Breast epithelium (tissue), 4 donors: ENCODE measurements at regions not wholly inside any gene's neighbourhood (a gene's known extent, or its start where the extent isn't known, plus 50 kb on each side); places are given as distances from the start of the nearest gene placed in this dataset.

ENCODE experiments used
- DNase-seq, 2 donors: peaks; one replicate each; pipeline ENCODE4 v3.0.0-alpha.2; 2019; ENCODE audit warnings: low spot score in 2 of 2
- H3K27ac ChIP-seq, 2 donors: fragments of 200-600 bp; sonication (generic) in 1 of 2; one replicate each; pipeline ENCODE4 v1.5.1; 2016 to 2019; ENCODE audit warnings: mild to moderate bottlenecking in 1 of 2
- H3K27me3 ChIP-seq, 2 donors: fragments of 200-600 bp; sonication (generic) in 1 of 2; one replicate each; pipeline versions ENCODE4 v1.5.1 to v1.6.0; 2017 to 2019; ENCODE audit warnings: control low read depth in 1 of 2, mild to moderate bottlenecking in 1 of 2
- H3K36me3 ChIP-seq: fragments of 200-600 bp; one replicate; pipeline ENCODE4 v1.5.1; 2019
- H3K4me1 ChIP-seq, 2 donors: fragments of 200-600 bp; sonication (generic); one replicate each; pipeline ENCODE4 v1.5.1; 2016 to 2019; ENCODE audit warnings: control low read depth in 1 of 2
- H3K4me3 ChIP-seq, 3 donors: fragments of 200-600 bp; sonication (generic); 1 replicate in 2 of 3; 2 replicates in 1 of 3; pipeline ENCODE4 v1.5.1; 2016 to 2019; ENCODE audit warnings: mild to moderate bottlenecking in 3 of 3, moderate library complexity in 2 of 3
- H3K9me3 ChIP-seq, 2 donors: fragments of 200-600 bp; sonication (generic) in 1 of 2; one replicate each; pipeline ENCODE4 v1.5.1; 2016 to 2019; ENCODE audit warnings: control low read depth in 1 of 2
- CTCF ChIP-seq, 3 donors: fragments of 450-650 bp; IDR thresholded peaks; one replicate each; pipeline ENCODE4 v1.5.1; 2016 to 2017; ENCODE audit warnings: antibody characterized with exemption in 3 of 3, mild to moderate bottlenecking in 3 of 3, moderate library complexity in 3 of 3
- POLR2A ChIP-seq: fragments of 450-650 bp; IDR thresholded peaks from one replicate; pipeline ENCODE4 v1.6.1; 2016; ENCODE audit warnings: antibody characterized with exemption, mild to moderate bottlenecking, moderate library complexity
- POLR2AphosphoS5 ChIP-seq, 3 donors: sonication (generic); formaldehyde crosslinking; IDR thresholded peaks; one replicate each; pipeline ENCODE4 v1.6.1; 2017; ENCODE audit warnings: antibody characterized with exemption in 3 of 3
- intact Hi-C: fragments of 100-400 bp; cut with DNase I; formaldehyde crosslinking; loops from one replicate; pipeline ENCODE4 v1.15.1; 2023; ENCODE audit warnings: low total_unique reads

DNA sequence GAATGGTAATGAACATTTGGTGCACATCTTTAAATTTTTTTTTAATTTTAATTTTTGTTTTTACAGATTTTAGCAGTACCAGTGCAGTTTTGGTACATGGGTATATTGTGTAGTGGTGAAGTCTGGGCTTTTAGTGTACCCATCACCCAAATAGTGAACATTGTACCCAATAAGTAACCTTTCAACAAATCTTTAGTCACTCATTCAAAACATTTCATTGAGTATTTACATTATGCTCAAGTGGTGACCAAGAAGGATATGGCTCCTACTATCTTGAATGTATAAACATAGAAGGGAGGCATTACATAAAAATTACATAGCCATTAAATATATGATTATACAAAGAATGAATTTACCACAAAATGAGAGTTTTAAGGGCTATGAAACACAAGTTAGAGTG lies 223.3 kb downstream of the SPRY1 start:
- Histone ChIP-seq H3K4me1 (no peaks in the 10 kb centered on the region), H3K27ac (no peak overlapping the region), H3K27me3 (no peaks in the 10 kb centered on the region), H3K9me3 (no peaks in the 10 kb centered on the region), H3K36me3 (no peaks in the 10 kb centered on the region), H3K4me3 (no peak overlapping the region)
- DNase-seq: no peak
- intact Hi-C loops: no loop called here
- no peak for TF ChIP-seq POLR2A
- TF ChIP-seq POLR2AphosphoS5 (IDR thresholded peaks at IDR 0.05): no peak
- no peak for TF ChIP-seq CTCF (IDR thresholded peaks at IDR 0.05)

- no peak for DNase-seq
- no peak for TF ChIP-seq POLR2AphosphoS5 (IDR thresholded peaks at IDR 0.05)
- no peak for TF ChIP-seq POLR2A
- TF ChIP-seq CTCF (IDR thresholded peaks at IDR 0.05): no peak
- intact Hi-C loops: no loop called here
These were observed 224.6 kb downstream of the SPRY1 start for GRCh38 chr4:123621072-123621705.

GRCh38 chr4:123622572-123622971 lies 226.0 kb downstream of the SPRY1 start:
- Histone ChIP-seq H3K27me3 (no peaks in the 10 kb centered on the region), H3K9me3 (no peaks in the 10 kb centered on the region), H3K36me3 (no peaks in the 10 kb centered on the region), H3K4me1 (no peaks in the 10 kb centered on the region), H3K27ac (no peak overlapping the region), H3K4me3 (no peak overlapping the region)
- TF ChIP-seq CTCF (IDR thresholded peaks at IDR 0.05) (no peak), POLR2AphosphoS5 (IDR thresholded peaks at IDR 0.05) (no peak), POLR2A (no peak)
- DNase-seq: no peak
- intact Hi-C loops: no loop called here

More at GRCh38 chr4:123621072-123621705, 224.6 kb downstream of the SPRY1 start:
- Histone ChIP-seq H3K9me3 (no peaks in the 10 kb centered on the region), H3K4me3 (no peak overlapping the region), H3K27me3 (no peaks in the 10 kb centered on the region), H3K27ac (peak overlapping the region in 1 of 2 donors; percentile 44), H3K4me1 (no peaks in the 10 kb centered on the region), H3K36me3 (no peaks in the 10 kb centered on the region)

DNA sequence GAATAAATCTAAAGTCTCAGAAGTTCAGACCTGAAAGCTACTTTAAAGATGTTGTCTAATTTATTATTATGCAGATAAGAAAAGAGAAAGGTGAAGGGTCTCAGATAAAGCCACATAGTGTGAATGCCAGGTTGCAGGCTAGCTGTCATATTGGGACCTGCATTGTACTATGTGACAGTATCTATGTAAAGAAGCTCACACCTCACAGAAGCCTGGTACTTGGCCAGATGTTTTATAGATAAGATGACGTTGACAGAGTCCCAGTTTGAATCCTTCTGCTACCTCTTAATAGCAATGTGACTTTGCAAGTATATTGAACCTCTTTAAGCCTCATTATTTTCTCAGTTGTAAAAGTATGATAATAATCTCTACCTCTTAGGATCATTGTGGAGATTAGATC lies 227.0 kb downstream of the SPRY1 start:
- no peak for DNase-seq
- Histone ChIP-seq H3K27ac (no peak overlapping the region), H3K27me3 (no peaks in the 10 kb centered on the region), H3K36me3 (no peaks in the 10 kb centered on the region), H3K4me1 (no peaks in the 10 kb centered on the region), H3K4me3 (no peak overlapping the region), H3K9me3 (no peaks in the 10 kb centered on the region)
- intact Hi-C loops: no loop called here
- TF ChIP-seq POLR2A (no peak), CTCF (IDR thresholded peaks at IDR 0.05) (no peak), POLR2AphosphoS5 (IDR thresholded peaks at IDR 0.05) (no peak)

- no peaks in the 10 kb centered on the region for H3K4me1 ChIP-seq
- no peak overlapping the region for H3K4me3 ChIP-seq
- intact Hi-C loops: no loop called here
- no peaks in the 10 kb centered on the region for H3K9me3 ChIP-seq
- no peak for DNase-seq
- TF ChIP-seq CTCF (IDR thresholded peaks at IDR 0.05) (no peak), POLR2AphosphoS5 (IDR thresholded peaks at IDR 0.05) (no peak), POLR2A (no peak)
- no peak overlapping the region for H3K27ac ChIP-seq
- no peaks in the 10 kb centered on the region for H3K36me3 ChIP-seq
- no peaks in the 10 kb centered on the region for H3K27me3 ChIP-seq
These were observed 228.4 kb downstream of the SPRY1 start for GRCh38 chr4:123624959-123625358.
